Inflammatory macrophage treated with lipopolysaccharide for 4 hours (primary cell): ENCODE measurements at regions not wholly inside any gene's neighbourhood (a gene's known extent, or its start where the extent isn't known, plus 50 kb on each side); places are given as distances from the start of the nearest gene placed in this dataset.

Experiments
- DNase-seq: peaks from one replicate; pipeline ENCODE4 v3.0.0-alpha.2; 2020

DNA sequence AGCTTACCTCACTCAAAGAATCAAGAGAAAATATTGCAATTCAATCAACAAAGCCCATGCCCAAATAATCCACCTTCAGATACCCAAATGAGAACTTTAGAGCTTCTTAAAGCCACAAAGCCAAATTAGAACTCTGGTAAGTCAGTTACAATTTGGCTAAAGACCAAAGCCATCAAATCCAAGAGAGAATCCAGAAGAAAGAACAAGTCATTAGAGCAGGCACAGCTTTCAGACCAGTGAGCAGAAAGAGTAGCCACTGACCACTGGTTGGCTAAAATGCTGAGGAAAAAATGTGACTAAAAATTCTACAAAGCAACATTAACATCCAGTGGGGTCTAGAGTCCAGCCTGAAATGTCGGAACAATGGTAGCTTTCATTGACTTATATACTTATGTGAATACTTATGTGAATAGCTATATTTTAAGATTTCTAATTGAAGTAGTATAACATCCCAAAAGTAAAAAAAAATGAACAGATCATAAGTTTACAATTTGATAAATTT, 735.2 kb upstream of the TBX3 start:
- no peak for DNase-seq

DNA sequence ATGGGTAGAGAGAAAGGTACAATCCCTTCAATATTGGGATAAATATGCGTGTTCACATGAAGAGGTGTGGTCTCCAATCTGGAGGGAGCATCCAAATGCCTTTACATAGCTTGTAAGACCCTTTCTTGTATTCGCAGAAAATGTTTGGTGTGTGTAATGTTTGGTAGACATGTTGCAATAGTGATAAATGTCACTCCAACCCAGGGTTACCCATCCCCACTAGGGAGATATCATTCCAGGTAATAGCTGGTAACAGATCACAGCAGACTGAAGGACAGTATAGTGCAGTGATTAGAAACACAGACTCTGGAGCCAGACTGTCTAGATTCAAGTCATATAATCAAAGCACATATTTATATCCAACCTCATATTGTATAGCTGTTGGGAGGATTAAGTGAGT, 733.6 kb upstream of the TBX3 start:
- DNase-seq, result no peak

DNA sequence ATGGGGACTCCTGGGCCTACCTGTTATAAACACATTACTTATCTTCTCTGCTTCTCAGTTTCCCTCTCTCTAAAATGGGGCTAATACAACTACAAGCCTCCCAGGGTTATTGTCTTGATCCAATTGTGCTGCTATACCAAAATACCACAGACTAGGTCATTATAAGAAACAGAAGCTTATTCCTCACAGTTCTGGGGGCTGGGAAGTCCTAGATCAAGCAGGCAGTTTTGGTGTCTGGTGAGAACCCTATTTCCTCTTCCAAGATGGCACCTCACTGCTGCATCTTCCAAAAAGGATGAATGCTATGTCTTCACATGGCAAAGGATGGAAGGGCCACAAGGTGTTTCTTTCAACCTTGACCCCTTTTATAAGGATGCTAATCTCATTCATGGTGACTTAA, 732.9 kb upstream of the TBX3 start:
- DNase-seq, result no peak

- no peak for DNase-seq
Measured at GRCh38 chr12:115413626-115414025, 729.7 kb upstream of the TBX3 start.

DNA sequence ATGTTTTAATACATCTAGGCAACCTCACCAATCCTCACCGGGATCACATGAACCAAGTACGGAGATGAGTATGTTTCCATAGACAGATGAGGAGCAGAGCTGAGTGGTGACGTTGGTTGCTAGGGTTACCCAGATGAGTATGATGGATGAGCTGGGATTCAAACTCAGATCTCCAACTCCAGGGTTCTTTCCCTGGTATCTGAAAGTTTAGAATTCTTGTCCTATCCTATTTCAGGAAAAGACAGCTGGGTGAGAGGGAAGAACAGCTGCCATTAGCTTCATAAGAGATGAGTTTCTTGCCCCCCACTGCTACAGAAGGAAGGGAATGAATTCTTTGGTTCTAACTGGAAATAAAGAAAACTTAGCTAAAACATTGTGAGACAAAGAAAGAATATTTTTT, 728.9 kb upstream of the TBX3 start:
- DNase-seq, result no peak

DNA sequence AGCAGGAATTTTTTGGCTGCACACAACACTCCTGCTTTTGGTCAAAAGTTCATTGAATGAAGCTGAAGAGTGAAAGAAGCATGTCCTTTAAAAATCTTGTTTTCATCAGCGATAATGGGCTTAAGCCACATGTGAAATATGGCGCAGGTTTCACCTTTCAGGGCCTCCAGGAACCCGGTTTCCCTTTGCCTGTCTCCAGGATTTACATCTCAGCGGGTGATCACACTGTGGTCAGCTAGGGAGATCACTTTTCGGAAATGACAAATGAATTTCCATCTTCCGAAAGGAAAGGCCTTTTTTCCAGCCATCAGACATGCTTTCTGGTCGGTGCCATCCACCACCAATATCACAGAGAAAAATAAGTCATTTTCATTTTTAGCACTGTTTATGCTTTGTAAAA, 727.1 kb upstream of the TBX3 start:
- DNase-seq, result no peak

- no peak for DNase-seq
Measured at GRCh38 chr12:115408642-115409041, 724.7 kb upstream of the TBX3 start.

GRCh38 chr12:115407723-115408122, 723.7 kb upstream of the TBX3 start:
- no peak for DNase-seq

DNA sequence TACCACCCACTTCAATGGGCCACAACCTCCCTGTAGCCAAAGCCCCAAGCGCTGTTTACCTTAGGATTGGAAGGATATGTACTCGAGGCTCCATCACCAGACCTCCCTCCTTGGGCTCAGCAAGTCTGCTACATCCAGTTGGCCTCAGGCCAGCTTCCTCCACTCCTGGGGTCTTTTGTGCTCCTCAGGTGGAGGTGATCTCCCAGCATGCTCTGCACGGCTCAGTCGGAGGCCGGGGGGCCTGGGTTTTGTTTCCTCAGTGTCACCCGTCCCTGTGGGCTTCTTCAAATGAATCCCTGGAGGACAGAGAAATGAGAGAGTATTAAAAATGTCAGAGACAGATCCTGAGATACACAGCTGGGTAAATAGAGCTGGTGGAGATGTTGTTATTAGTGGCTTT, 723.1 kb upstream of the TBX3 start:
- DNase-seq, result no peak

GRCh38 chr12:115405471-115405860, 721.5 kb upstream of the TBX3 start:
- no peak for DNase-seq

- no peak for DNase-seq
Measured at GRCh38 chr12:115404761-115405470, 720.9 kb upstream of the TBX3 start.

DNA sequence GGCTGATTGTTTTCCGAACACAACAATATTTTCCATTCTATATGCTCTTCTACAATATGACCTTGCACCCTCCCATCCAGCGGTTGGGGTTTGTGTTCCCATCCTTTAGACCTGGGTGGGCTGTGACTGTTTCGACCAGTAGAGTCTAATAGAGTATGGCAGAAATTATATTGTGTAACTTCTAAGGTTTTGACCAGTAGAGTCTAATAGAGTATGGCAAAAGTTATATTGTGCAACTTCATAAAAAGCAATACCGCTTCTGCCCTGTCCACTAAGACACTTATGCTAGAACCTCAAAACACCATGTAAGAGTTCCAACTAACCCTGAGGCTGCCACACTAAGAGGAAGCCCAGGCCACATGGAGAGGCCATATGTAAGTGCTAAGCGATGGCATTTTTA, 719.7 kb upstream of the TBX3 start:
- no peak for DNase-seq

- DNase-seq, result no peak
Measured at GRCh38 chr12:115403253-115403652, 719.3 kb upstream of the TBX3 start.

- DNase-seq, result no peak
Measured at GRCh38 chr12:115402443-115403180, 718.6 kb upstream of the TBX3 start.

GRCh38 chr12:115401761-115402160, 717.8 kb upstream of the TBX3 start:
- no peak for DNase-seq

DNA sequence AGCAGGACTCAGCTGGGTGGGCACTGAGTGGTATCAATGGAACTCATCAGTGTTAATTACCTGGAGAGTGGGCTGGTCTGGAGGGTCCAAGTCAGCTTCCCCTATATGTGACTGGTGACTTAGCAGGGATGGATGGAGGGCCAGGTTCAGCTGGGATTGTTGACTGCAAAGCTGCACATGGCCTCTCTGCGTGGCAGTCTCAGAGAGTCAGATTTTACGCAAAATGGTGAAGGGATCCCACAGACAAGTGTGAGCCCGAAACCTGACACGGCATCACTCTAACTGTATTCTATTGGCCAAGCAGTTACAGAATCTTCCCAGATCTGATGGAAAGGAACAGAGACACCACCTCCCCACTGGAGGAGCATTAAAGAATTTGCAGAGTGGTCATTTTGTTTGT, 716.0 kb upstream of the TBX3 start:
- DNase-seq, result no peak

- no peak for DNase-seq
Measured at GRCh38 chr12:115398311-115398781, 714.4 kb upstream of the TBX3 start.

DNA sequence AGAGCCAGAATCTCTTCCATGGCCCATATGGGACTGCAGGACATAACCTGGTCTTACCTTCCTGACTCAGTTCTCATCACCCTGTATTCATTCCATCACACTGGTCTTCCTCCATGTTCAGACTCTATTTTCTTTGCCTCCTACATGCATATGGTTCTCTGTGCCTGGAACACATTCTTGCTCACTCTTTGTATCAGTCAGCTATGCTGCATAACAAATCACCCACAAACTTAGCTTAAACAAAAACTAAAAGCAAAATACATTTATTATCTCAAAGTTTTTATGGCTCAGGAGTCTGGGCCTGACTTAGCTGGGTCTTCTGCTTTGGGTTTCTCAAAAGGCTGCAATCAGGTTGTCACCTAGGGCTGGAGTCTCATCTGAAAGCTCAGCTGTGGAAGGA, 712.6 kb upstream of the TBX3 start:
- no peak for DNase-seq

GRCh38 chr12:115394496-115395220, 710.7 kb upstream of the TBX3 start:
- DNase-seq, result no peak

- DNase-seq, result peak; percentile 3
Measured at GRCh38 chr12:115388139-115388538, 704.2 kb upstream of the TBX3 start.

GRCh38 chr12:115387467-115387901, 703.5 kb upstream of the TBX3 start:
- DNase-seq, result no peak

- DNase-seq, result no peak
Measured at GRCh38 chr12:115386946-115387345, 703.0 kb upstream of the TBX3 start.

GRCh38 chr12:115385141-115385540, 701.2 kb upstream of the TBX3 start:
- DNase-seq, result no peak

DNA sequence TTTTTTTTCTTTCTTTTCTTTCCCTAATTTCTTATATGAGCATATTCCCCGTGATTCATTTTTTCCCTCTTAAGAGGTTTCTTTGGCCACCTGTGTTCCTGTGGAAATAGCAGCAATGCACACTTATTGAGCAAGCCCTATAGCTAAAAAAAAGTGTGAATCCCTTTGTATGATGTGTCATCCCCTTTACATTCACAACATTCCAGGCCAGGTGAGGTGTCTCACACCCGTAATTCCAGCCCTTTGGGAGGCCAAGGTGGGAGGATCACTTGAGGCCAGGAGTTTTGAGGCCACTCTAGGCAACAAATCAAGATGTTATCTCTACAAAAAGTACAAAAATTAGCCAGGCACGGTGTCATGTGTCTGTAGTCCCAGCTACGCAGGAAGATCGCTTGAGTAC, 700.4 kb upstream of the TBX3 start:
- DNase-seq, result no peak
